Thymus (tissue), 11 donors: ENCODE measurements at regions not wholly inside any gene's neighbourhood (a gene's known extent, or its start where the extent isn't known, plus 50 kb on each side); places are given as distances from the start of the nearest gene placed in this dataset.

Experiments used
- DNase-seq, 9 donors: peaks; one replicate each; pipeline ENCODE4 v3.0.0-alpha.2; 2013; ENCODE audit warnings: low spot score in 9 of 9, low read depth in 6 of 9, missing footprints in 1 of 9
- H3K27ac ChIP-seq, 2 donors: one replicate each; pipeline ENCODE4 v1.5.1; 2013; ENCODE audit warnings: control low read depth in 1 of 2, low read depth in 1 of 2, low read length in 1 of 2, mild to moderate bottlenecking in 1 of 2, moderate library complexity in 1 of 2
- H3K27me3 ChIP-seq, 2 donors: one replicate each; pipeline ENCODE4 v1.5.1; 2013; ENCODE audit warnings: low read length in 1 of 2; ENCODE audit not compliant: control insufficient read depth in 2 of 2, insufficient read depth in 1 of 2
- H3K36me3 ChIP-seq, 2 donors: one replicate each; pipeline ENCODE4 v1.5.1; 2013; ENCODE audit warnings: low read length in 1 of 2, mild to moderate bottlenecking in 1 of 2, moderate library complexity in 1 of 2; ENCODE audit not compliant: control insufficient read depth in 2 of 2, insufficient read depth in 2 of 2
- H3K4me1 ChIP-seq, 2 donors: one replicate each; pipeline ENCODE4 v1.5.1; 2013; ENCODE audit warnings: low read length in 2 of 2; ENCODE audit not compliant: control insufficient read depth in 2 of 2, insufficient read depth in 2 of 2
- H3K4me3 ChIP-seq, 2 donors: one replicate each; pipeline ENCODE4 v1.5.1; 2013; ENCODE audit warnings: low read length in 2 of 2, control low read depth in 1 of 2, mild to moderate bottlenecking in 1 of 2
- H3K9me3 ChIP-seq, 2 donors: one replicate each; pipeline ENCODE4 v1.5.1; 2013; ENCODE audit warnings: low read length in 1 of 2, mild to moderate bottlenecking in 1 of 2; ENCODE audit not compliant: control insufficient read depth in 2 of 2, insufficient read depth in 1 of 2
- WGBS: extraction: QIAGEN DNeasy Blood & Tissue Kit; methylation state at CpG from one replicate; pipeline ENCODE4 v1.1.7; 2013; 5-methylcytosine and 5-hydroxymethylcytosine counted together
- donor health status: healthy.

- WGBS = 82% methylated on average over 6 of the region's 6 CpGs
- peaks cover 3 to 23% of the 10 kb centered on the region in 2 donors for H3K4me1 ChIP-seq
- H3K4me3 ChIP-seq = no peak overlapping the region
- no peaks in the 10 kb centered on the region for H3K9me3 ChIP-seq
- no peak for DNase-seq
- no peaks in the 10 kb centered on the region for H3K36me3 ChIP-seq
- no peak overlapping the region for H3K27ac ChIP-seq
- no peaks in the 10 kb centered on the region for H3K27me3 ChIP-seq
Observed at GRCh38 chr1:234871710-234872271, 256.8 kb downstream of the TOMM20 start.

DNA sequence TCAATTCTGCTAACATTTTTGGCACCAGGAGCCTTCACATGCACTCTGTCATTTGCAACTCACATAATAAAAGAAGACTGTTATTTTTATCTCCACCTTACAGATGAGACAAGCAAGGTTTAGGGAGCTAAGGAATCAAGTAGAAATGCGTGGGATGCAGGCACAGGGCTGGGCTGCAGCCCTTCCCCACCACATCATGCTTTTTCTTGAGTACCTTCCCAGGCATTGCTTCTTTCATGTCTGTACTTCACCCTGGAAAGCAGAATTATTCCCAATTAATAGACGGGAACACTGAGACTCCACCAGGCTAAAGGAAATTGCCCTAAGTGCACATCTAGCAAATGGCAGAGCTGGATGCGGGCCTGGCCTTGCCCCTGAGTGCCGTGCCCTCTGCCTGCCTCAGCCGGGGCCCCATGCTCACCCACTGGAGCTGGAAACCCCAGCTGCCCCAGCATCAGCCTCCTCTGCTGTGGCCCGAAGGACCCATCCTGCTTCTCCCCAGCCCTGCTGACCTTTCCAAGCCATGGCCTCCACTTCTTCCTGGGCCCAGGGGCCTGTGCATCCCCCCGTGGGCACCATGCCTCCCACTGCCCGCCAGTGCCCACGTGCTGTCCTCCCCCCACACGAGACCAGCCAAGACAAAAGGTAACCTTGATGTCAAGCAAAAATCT, 257.5 kb downstream of the TOMM20 start:
- Histone ChIP-seq H3K9me3 (no peaks in the 10 kb centered on the region), H3K4me3 (no peak overlapping the region), H3K27ac (no peak overlapping the region), H3K36me3 (no peaks in the 10 kb centered on the region), H3K27me3 (no peaks in the 10 kb centered on the region), H3K4me1 (peaks cover 3 to 18% of the 10 kb centered on the region in 2 donors)
- no peak for DNase-seq
- 94% methylated on average over 10 of the region's 10 CpGs for WGBS

- WGBS = 97% methylated on average over 11 of the region's 11 CpGs
- H3K9me3 ChIP-seq = no peaks in the 10 kb centered on the region
- no peak overlapping the region for H3K27ac ChIP-seq
- H3K27me3 ChIP-seq = no peaks in the 10 kb centered on the region
- H3K36me3 ChIP-seq = no peaks in the 10 kb centered on the region
- no peak overlapping the region for H3K4me3 ChIP-seq
- DNase-seq = no peak
- H3K4me1 ChIP-seq = peaks cover 0 to 11% of the 10 kb centered on the region in 2 donors
Observed at GRCh38 chr1:234870020-234870981, 258.3 kb downstream of the TOMM20 start.

DNA sequence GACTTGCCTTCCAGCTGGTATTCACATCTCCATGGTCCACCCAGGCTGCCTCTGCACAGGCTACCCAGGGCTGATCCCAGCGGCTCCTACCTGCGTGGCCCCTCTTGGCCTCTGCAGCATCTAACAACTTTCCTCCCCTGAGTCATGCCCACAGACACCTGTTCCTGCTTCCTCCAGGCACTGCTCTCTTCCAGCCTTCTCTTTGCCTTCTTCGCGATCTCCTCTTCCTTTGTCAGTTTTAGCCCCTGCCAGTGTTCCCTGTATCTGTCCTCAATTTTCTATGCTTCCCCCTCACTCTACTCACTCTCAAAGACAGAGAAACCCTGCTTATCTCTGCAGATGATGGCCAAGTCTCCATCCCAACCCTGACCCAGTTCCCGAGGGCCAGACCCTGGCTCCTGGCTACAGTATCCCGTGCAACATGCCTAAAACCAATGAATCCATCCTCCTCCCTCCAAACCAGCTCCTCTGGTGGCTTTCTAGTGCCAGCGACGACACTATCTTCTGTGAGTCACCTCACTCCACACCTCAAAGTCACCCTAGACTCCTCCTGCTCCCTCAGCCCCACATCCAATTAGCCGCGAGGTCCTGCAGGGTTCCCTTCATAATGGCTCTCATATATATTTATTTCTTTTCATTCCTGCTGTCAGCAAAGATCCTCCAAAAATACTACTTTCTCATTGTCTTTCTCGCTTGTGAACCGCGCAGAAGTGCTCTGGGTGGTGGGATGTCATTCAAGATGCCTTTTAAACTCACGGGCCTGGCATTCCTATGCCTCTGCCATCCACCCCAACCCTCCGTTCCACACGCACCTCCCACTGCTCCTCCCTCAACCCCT, 259.2 kb downstream of the TOMM20 start:
- Histone ChIP-seq H3K27ac (no peak overlapping the region), H3K4me1 (peaks cover 0 to 5% of the 10 kb centered on the region in 2 donors), H3K27me3 (no peaks in the 10 kb centered on the region), H3K4me3 (no peak overlapping the region), H3K36me3 (no peaks in the 10 kb centered on the region), H3K9me3 (no peaks in the 10 kb centered on the region)
- DNase-seq = no peak
- WGBS = 91% methylated on average over 16 of the region's 16 CpGs

- H3K9me3 ChIP-seq = no peaks in the 10 kb centered on the region
- no peak overlapping the region for H3K27ac ChIP-seq
- no peak for DNase-seq
- WGBS = 97% methylated on average over 6 of the region's 6 CpGs
- peaks cover 0 to 9% of the 10 kb centered on the region in 2 donors for H3K4me1 ChIP-seq
- no peak overlapping the region for H3K4me3 ChIP-seq
- H3K27me3 ChIP-seq = no peaks in the 10 kb centered on the region
- no peaks in the 10 kb centered on the region for H3K36me3 ChIP-seq
Observed at GRCh38 chr1:234868296-234869147, 258.5 kb upstream of the IRF2BP2 start.

DNA sequence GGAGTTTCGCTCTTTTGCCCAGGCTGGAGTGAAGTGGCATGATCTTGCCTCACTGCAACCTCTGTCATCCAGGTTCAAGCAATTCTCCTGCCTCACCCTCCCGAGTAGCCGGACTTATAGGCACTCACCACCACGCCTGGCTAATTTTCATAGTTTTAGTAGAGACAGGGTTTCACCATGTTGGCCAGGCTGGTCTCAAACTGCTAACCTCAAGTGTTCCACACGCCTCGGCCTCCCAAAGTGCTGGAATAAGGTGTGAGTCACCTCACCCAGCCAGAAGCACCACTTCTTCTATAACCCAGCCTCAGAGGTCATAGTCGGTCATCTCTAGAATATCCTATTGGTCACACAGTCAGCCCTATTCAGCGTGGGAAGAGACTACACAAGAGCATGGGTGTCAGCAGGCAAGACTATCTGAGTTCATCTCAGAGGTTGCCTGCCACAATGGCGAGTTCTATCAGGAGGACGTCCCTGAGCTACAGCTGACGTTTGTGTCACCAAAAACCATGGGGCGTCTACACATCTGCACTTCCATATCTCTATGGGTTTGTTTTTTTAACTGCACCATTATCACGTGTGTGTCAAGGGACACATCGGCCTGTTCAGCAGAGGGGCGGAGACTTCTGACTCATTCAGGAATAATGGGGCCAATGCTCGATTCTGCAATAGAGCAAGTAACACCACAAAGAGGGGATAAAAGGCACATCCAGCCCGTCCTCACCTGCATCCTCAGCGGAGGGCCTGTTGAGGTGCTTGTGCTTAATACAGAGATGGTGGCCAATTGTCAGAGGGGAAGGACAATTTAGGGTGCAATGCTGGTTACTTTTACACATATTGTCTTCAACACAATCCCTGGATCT, 256.3 kb upstream of the IRF2BP2 start:
- peaks cover 0 to 22% of the 10 kb centered on the region in 2 donors for H3K4me1 ChIP-seq
- H3K4me3 ChIP-seq = no peak overlapping the region
- no peak overlapping the region for H3K27ac ChIP-seq
- H3K36me3 ChIP-seq = no peaks in the 10 kb centered on the region
- no peaks in the 10 kb centered on the region for H3K9me3 ChIP-seq
- WGBS = 95% methylated on average over 18 of the region's 18 CpGs
- DNase-seq = no peak
- no peaks in the 10 kb centered on the region for H3K27me3 ChIP-seq

GRCh38 chr1:234865171-234866006, 255.4 kb upstream of the IRF2BP2 start:
- H3K36me3 ChIP-seq = no peaks in the 10 kb centered on the region
- peaks cover 0 to 4% of the 10 kb centered on the region in 2 donors for H3K9me3 ChIP-seq
- DNase-seq = no peak
- H3K27me3 ChIP-seq = no peaks in the 10 kb centered on the region
- H3K4me1 ChIP-seq = peaks cover 0 to 22% of the 10 kb centered on the region in 2 donors
- H3K27ac ChIP-seq = no peak overlapping the region
- WGBS = 98% methylated on average over 7 of the region's 7 CpGs
- no peak overlapping the region for H3K4me3 ChIP-seq
